Stimulated activated naive CD8-positive, alpha-beta T cell treated with anti-CD3 and anti-CD28 coated beads, Interleukin-15, Interleukin-2, amounts not matched to agents 100 ng/mL and 50 ng/mL, for 24 hours (primary cell): ENCODE measurements at regions not wholly inside any gene's neighbourhood (a gene's known extent, or its start where the extent isn't known, plus 50 kb on each side); places are given as distances from the start of the nearest gene placed in this dataset.
"Not testable (repeated sequence)": the region's sequence is repeated elsewhere in the genome, so short reads cannot be mapped to it uniquely, and the experiment has no call there.

Experiments
- H3K27ac Mint-ChIP-seq: one replicate; pipeline ENCODE4 v1.8.0; 2021; ENCODE audit warnings: mild to moderate bottlenecking, mixed read lengths
- H3K27me3 Mint-ChIP-seq: one replicate; pipeline ENCODE4 v1.8.0; 2021; ENCODE audit warnings: mixed read lengths
- H3K36me3 Mint-ChIP-seq: one replicate; pipeline ENCODE4 v1.8.0; 2021; ENCODE audit warnings: low read depth, mixed read lengths
- H3K4me1 Mint-ChIP-seq: one replicate; pipeline ENCODE4 v1.8.0; 2021; ENCODE audit warnings: low read depth, mixed read lengths
- H3K4me3 Mint-ChIP-seq: one replicate; pipeline ENCODE4 v1.8.0; 2021; ENCODE audit warnings: mild to moderate bottlenecking, mixed read lengths
- H3K9me3 Mint-ChIP-seq: one replicate; pipeline ENCODE4 v1.8.0; 2021; ENCODE audit warnings: mixed read lengths

DNA sequence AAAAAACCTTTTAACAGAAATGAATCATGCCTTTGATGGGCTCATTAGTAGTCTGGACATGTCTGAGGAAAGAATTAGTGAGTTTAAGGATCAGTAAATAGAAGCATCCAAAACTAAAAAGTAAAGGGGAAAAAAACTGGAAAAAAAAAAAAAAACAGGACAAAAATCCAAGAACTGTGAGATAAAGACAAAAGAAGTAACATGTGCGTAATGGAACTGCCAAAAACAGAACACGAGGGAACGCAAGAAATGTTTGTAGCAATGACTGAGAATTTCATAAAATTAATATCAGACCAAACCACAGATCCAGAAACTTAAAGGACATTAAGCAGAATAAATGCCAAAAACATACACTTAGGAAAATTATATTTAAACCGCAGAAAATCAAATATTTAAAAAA lies 77.4 kb downstream of the MS4A13 start:
- Mint-ChIP-seq H3K4me3 (no peak overlapping the region), H3K27me3 (no peaks in the 10 kb centered on the region), H3K27ac (no peak overlapping the region), H3K36me3 (no peaks in the 10 kb centered on the region), H3K9me3 (peaks cover 20% of the 10 kb centered on the region), H3K4me1 (no peaks in the 10 kb centered on the region)

DNA sequence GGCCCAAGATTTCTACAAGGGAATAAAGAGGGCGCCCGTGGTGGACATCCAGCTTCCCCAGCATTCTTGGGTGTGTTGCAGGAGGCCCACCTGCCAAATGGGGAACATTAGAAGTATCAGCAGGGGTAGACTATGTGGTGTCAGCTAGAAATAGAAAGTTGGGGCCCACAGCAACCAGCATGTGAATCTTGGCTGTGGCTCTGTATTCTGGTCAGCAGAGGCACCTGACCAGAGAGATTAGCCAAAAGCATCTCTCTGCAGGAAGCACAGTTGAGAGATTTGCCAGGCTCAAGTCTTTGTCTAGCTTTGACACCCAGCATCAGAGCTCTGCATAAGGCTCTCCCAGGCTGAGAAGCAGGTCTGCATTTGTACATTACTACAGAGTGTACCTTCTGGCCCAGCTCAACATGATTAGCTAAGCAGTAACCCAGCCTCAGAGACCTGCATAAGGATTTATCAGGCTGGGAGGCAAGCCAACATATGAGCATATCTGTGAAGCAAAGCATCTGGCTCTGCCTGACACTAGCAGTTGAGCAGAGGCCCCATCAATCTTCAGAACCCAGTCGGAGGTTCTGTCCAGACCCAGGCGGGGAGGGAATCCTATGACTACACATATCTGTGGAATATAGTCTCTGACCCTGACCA lies 79.9 kb downstream of the MS4A13 start:
- Mint-ChIP-seq H3K36me3 (no peaks in the 10 kb centered on the region), H3K4me1 (no peaks in the 10 kb centered on the region), H3K9me3 (peaks cover 20% of the 10 kb centered on the region), H3K4me3 (no peak overlapping the region), H3K27ac (no peak overlapping the region), H3K27me3 (no peaks in the 10 kb centered on the region)

DNA sequence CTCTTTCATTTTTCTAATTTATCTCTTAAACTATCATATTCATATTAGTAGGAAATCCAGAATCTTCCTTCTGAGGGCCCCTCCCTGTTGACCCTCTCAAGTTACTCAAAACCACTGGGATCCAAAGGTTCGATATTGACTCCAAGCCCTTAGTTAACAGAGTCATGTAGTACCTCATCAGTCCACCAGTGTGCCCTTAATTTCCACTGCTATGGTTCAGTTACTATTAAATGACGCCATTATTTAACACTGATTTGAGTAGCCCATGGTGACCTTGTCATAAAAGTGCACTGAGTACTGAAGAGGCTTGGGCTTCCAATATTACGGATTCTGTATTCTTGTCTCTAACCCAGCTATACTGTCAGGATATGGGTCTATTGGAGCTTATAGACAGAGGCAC lies 91.9 kb upstream of the MS4A8 start:
- Mint-ChIP-seq H3K36me3 (no peaks in the 10 kb centered on the region), H3K4me1 (peaks cover 6% of the 10 kb centered on the region), H3K27me3 (peaks cover 22% of the 10 kb centered on the region), H3K9me3 (no peaks in the 10 kb centered on the region), H3K27ac (no peak overlapping the region), H3K4me3 (no peak overlapping the region)

DNA sequence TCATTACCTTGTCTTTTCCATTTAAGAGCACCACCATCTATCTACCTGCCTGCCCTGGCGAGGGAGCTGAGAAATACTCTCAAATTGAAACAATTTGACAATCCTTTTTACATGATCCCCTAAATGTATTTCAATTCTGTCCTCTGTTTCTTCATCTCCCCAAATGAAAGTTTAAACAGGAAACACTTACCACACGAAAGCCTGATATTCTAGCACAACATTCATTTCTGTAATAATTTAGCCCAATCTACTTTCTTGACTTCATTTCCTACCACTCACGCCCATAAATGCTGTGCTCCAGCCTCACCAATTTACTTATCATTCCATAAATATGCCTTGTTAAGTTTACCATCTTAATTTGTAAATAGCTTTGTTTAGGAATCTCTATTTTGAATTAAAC lies 89.8 kb upstream of the MS4A8 start:
- no peak overlapping the region for H3K4me3 Mint-ChIP-seq
- no peaks in the 10 kb centered on the region for H3K9me3 Mint-ChIP-seq
- no peak overlapping the region for H3K27ac Mint-ChIP-seq

DNA sequence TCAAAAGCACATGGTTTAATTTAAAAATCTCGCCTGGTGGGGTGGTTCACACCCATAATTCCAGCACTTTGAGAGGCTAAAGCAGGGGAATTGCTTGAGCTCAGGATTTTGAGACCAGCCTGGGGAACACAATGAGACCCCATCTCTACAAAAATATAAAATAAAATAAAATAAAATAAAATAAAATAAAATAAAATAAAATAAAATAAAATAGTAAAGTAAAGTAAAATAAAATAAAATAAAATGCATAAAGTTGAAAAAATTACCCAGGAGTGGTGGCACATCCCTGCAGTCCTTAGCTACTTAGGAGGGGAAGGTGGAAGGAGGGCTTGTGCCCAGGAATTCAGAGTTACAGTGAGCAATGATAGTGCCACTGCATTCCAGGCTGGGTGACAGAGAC lies 88.7 kb upstream of the MS4A8 start:
- no peaks in the 10 kb centered on the region for H3K9me3 Mint-ChIP-seq
- H3K4me1 Mint-ChIP-seq: peaks cover 6% of the 10 kb centered on the region
- no peak overlapping the region for H3K27ac Mint-ChIP-seq
- H3K36me3 Mint-ChIP-seq: no peaks in the 10 kb centered on the region
- H3K4me3 Mint-ChIP-seq: no peak overlapping the region
- peaks cover 28% of the 10 kb centered on the region for H3K27me3 Mint-ChIP-seq

More for the DNA sequence above, 89.8 kb upstream of the MS4A8 start:
- Mint-ChIP-seq H3K4me1 (peaks cover 6% of the 10 kb centered on the region), H3K27me3 (peaks cover 28% of the 10 kb centered on the region), H3K36me3 (no peaks in the 10 kb centered on the region)

DNA sequence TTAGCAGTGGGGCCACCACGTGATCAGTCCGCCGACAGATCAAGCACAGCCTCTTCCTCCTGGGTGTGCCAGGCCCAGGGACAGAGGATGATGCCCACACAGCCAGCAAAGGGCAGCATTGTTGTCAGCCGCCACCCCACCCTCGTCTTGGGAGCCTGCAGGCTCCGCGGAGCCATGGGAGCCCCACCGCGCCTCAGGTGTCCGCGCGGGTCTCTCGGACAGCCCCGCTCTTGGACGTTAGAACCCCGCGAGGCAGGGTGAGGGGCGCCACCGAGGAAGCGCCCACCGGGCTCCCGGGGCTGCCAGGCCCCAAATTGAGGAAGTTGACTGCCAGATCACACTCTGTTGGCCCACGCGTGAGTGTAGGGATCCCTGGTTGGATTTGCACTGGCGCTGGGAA lies 83.9 kb upstream of the MS4A8 start:
- H3K27ac Mint-ChIP-seq: no peak overlapping the region
- no peaks in the 10 kb centered on the region for H3K4me1 Mint-ChIP-seq
- no peak overlapping the region for H3K4me3 Mint-ChIP-seq
- H3K36me3 Mint-ChIP-seq: no peaks in the 10 kb centered on the region
- H3K9me3 Mint-ChIP-seq: peaks cover 4% of the 10 kb centered on the region
- H3K27me3 Mint-ChIP-seq: peaks cover 23% of the 10 kb centered on the region

DNA sequence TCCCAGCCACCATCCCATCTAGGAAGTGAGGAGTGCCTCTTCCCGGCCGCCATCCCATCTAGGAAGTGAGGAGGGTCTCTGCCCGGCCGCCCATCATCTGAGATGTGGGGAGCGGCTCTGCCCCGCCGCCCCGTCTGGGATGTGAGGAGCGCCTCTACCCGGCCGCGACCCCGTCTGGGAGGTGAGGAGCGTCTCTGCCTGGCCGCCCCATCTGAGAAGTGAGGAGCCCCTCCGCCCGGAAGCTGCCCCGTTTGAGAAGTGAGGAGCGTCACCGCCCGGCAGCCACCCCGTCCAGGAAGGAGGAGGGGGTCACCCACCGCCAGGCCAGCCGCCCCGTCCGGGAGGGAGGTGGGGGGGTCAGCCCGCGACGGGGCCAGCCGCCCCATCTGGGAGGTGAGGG lies 77.5 kb upstream of the MS4A8 start:
- not testable (repeated sequence) for H3K4me3 Mint-ChIP-seq, H3K4me1 Mint-ChIP-seq

DNA sequence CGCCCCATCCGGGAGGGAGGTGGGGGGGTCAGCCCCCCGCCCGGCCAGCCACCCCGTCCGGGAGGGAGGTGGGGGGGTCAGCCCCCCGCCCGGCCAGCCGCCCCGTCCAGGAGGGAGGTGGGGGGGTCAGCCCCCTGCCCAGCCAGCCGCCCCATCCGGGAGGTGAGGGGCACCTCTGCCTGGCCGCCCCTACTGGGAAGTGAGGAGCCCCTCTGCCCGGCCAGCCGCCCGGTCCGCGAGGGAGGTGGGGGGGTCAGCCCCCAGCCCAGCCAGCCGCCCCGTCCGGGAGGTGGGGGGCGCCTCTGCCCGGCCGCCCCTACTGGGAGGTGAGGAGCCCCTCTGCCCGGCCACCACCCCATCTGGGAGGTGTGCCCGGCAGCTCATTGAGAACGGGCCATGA lies 76.6 kb upstream of the MS4A8 start:
- H3K36me3 Mint-ChIP-seq, H3K4me1 Mint-ChIP-seq, H3K27ac Mint-ChIP-seq, H3K4me3 Mint-ChIP-seq, H3K9me3 Mint-ChIP-seq: not testable (repeated sequence)
- peaks cover 11% of the 10 kb centered on the region for H3K27me3 Mint-ChIP-seq

More for the DNA sequence above, 77.5 kb upstream of the MS4A8 start:
- H3K27me3 Mint-ChIP-seq: peaks cover 14% of the 10 kb centered on the region
- not testable (repeated sequence) for H3K9me3 Mint-ChIP-seq, H3K36me3 Mint-ChIP-seq, H3K27ac Mint-ChIP-seq

DNA sequence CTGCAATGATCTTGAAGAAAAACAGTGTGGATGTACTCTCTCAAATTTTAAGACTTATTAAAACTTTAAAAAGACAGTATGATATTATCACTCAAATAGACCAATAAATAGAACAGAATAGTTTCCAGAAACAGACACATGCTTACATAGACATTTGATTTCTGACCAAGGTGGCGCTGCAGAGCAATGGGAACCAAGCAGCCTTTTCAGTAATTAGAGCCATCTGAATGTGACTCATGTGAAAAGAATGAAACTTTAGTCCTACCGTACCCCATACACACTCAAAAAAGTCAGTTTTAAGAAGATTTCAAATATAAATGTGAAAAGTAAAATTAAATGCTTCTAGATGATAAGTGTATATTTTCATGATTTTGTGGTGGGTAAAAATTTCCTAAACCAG lies 74.2 kb upstream of the MS4A8 start:
- H3K4me1 Mint-ChIP-seq: no peaks in the 10 kb centered on the region
- H3K4me3 Mint-ChIP-seq: no peak overlapping the region
- H3K36me3 Mint-ChIP-seq: no peaks in the 10 kb centered on the region
- no peaks in the 10 kb centered on the region for H3K9me3 Mint-ChIP-seq
- peaks cover 8% of the 10 kb centered on the region for H3K27me3 Mint-ChIP-seq
- no peak overlapping the region for H3K27ac Mint-ChIP-seq

DNA sequence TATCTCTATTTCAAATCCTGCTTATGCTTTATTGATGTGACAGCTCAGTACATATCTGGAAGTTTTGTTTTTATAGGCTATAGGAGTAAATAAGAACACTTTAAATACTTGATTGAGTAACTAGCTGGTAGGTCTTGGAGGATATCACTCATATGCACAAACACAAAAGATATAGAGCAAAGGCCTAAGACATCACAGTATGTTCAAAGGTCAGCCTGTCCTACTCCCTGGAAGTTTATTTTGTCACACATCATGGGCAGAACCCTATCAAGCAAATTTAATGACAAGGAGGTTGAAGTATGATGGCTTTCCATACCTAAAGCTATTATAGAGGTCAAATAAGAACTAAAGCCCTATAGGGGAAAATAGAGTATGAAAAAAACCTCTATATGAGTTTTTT lies 70.0 kb upstream of the MS4A8 start:
- peaks cover 13% of the 10 kb centered on the region for H3K4me1 Mint-ChIP-seq
- no peak overlapping the region for H3K27ac Mint-ChIP-seq

DNA sequence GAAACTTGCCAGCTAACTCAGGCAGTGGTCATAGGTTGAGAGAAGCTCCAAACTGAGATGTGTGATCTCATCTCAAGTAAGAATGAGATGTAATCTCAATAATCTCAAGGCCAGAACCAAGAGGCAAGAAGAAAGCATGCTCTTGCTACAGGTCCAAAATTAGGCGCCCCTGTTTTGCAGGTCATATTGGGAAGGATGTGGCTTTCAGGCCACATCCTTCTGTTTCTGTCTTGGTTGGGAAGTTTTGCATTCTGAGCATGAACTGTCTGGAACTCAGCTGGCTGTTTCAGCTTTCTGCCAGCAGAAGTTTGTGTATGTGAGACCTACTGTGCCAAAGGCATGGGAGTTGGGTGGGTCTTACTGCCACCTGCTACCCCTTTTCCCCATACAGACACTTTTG lies 67.5 kb upstream of the MS4A8 start:
- H3K27ac Mint-ChIP-seq: no peak overlapping the region
- no peaks in the 10 kb centered on the region for H3K36me3 Mint-ChIP-seq
- H3K9me3 Mint-ChIP-seq: no peaks in the 10 kb centered on the region
- H3K4me3 Mint-ChIP-seq: no peak overlapping the region
- H3K4me1 Mint-ChIP-seq: peaks cover 13% of the 10 kb centered on the region
- H3K27me3 Mint-ChIP-seq: peaks cover 8% of the 10 kb centered on the region

More for the DNA sequence above, 70.0 kb upstream of the MS4A8 start:
- Mint-ChIP-seq H3K9me3 (no peaks in the 10 kb centered on the region), H3K4me3 (no peak overlapping the region), H3K36me3 (no peaks in the 10 kb centered on the region), H3K27me3 (peaks cover 2% of the 10 kb centered on the region)

DNA sequence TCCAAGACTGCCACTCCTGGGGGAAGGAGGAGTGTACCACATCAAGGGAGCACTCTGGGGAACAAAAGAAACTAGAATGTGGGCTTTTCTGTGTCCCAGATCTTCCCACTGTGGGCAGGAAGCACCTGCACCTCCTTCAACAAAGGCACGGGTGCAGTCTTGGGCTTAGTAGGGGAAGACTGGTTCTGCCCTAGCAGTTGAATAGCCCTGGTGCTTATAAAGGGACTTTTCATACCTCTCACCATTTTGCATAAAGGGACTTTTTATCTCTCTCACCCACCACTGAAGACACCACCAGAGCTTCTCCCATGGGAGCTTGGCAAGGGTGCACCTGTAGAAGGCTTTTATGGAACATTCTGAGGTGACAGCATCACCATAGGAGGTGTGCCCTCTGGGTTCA lies 65.8 kb upstream of the MS4A8 start:
- peak overlapping the region; percentile 14 for H3K27ac Mint-ChIP-seq
- no peaks in the 10 kb centered on the region for H3K36me3 Mint-ChIP-seq
- peaks cover 13% of the 10 kb centered on the region for H3K4me1 Mint-ChIP-seq

DNA sequence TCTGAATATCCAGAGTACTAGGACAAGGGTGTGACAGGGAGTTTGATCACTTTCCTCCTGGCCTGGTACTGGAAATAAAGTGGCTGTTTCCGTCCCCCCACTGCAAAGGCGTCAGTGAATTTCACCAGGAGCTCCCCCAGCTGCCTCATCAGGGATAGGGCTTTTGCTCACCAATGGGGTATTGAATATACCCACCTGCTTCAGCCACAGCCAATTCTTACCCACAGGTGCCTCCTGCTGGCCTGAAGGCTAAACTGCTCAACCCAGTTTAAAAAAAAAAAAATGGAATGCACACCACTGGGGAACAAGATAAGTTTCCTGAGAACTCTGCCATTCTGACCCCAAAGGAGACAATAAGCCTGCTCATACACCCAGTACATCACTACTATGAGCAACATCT lies 65.3 kb upstream of the MS4A8 start:
- no peaks in the 10 kb centered on the region for H3K9me3 Mint-ChIP-seq
- no peaks in the 10 kb centered on the region for H3K36me3 Mint-ChIP-seq
- peak overlapping the region; percentile 14 for H3K27ac Mint-ChIP-seq
- peaks cover 14% of the 10 kb centered on the region for H3K27me3 Mint-ChIP-seq
- no peak overlapping the region for H3K4me3 Mint-ChIP-seq
- peaks cover 13% of the 10 kb centered on the region for H3K4me1 Mint-ChIP-seq

More for the DNA sequence above, 65.8 kb upstream of the MS4A8 start:
- Mint-ChIP-seq H3K27me3 (peaks cover 14% of the 10 kb centered on the region), H3K9me3 (no peaks in the 10 kb centered on the region), H3K4me3 (no peak overlapping the region)

DNA sequence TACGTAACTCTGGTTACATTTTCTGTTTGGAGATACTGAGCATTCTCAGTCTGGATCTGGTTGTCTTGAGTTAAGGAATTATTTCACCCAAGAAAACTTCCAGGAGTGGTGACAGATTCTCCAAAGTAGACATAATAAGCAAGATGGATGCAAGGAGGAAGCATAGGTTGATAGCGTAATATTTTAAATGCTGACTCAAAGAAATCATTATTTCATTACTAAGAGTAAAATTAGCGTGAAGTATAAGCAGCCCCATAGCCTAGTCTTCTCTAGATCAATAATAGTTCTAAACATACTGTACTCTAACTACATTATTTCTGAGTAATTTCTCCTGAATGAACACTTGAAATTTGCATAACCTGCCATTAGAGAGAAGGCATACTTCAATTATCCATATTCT lies 57.5 kb upstream of the MS4A8 start:
- Mint-ChIP-seq H3K9me3 (peaks cover 15% of the 10 kb centered on the region), H3K27me3 (peaks cover 6% of the 10 kb centered on the region), H3K27ac (no peak overlapping the region), H3K4me1 (no peaks in the 10 kb centered on the region), H3K36me3 (no peaks in the 10 kb centered on the region), H3K4me3 (no peak overlapping the region)

DNA sequence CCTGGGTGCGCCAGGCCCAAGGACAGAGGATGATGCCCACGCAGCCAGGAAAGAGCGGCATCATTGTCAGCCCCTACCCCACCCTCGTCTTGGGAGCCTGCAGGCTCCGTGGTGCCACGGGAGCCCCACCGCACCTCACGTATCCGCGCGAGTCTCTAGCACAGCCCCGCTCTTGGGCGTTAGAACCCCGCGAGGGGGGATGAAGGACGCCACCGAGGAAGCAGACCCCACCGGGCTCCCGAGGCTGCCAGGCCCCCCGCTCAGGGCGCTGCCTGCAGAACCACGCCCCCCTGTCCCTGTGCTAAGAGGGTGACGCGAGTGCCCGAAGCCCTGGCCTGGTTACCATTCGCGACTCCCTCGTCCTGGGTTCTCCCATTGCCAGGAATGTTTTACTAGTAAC lies 52.3 kb upstream of the MS4A8 start:
- no peak overlapping the region for H3K27ac Mint-ChIP-seq
- H3K36me3 Mint-ChIP-seq: no peaks in the 10 kb centered on the region
- H3K27me3 Mint-ChIP-seq: peaks cover 10% of the 10 kb centered on the region
- no peaks in the 10 kb centered on the region for H3K4me1 Mint-ChIP-seq
- no peak overlapping the region for H3K4me3 Mint-ChIP-seq
- peaks cover 19% of the 10 kb centered on the region for H3K9me3 Mint-ChIP-seq
